Pons (tissue), 1 donor: ENCODE measurements at regions not wholly inside any gene's neighbourhood (a gene's known extent, or its start where the extent isn't known, plus 50 kb on each side); places are given as distances from the start of the nearest gene placed in this dataset.
"Not testable (repeated sequence)": the region's sequence is repeated elsewhere in the genome, so short reads cannot be mapped to it uniquely, and the experiment has no call there.

Source experiments
- DNase-seq: peaks from one replicate; pipeline ENCODE4 v3.0.0-alpha.2; 2016; ENCODE audit warnings: low spot score

- not testable (repeated sequence) for DNase-seq
These were observed 135.6 kb downstream of the TRIM43 start for GRCh38 chr2:95727420-95727819.

- DNase-seq, result peak; percentile 92
These were observed 137.2 kb downstream of the TRIM43 start for GRCh38 chr2:95728878-95729596.

- no peak for DNase-seq
These were observed 137.8 kb downstream of the TRIM43 start for GRCh38 chr2:95729597-95729955.

GRCh38 chr2:95730813-95731212, 139.0 kb downstream of the TRIM43 start:
- DNase-seq, result no peak

GRCh38 chr2:95734976-95735890, 143.4 kb downstream of the TRIM43 start:
- DNase-seq, result peak; percentile 74

- DNase-seq, result no peak
These were observed 146.5 kb downstream of the TRIM43 start for GRCh38 chr2:95738301-95738700.

GRCh38 chr2:95752126-95752525, 160.3 kb downstream of the TRIM43 start:
- DNase-seq, result not testable (repeated sequence)

GRCh38 chr2:95753812-95754211, 162.0 kb downstream of the TRIM43 start:
- DNase-seq, result not testable (repeated sequence)

- not testable (repeated sequence) for DNase-seq
These were observed 162.4 kb downstream of the TRIM43 start for GRCh38 chr2:95754213-95754612.

- not testable (repeated sequence) for DNase-seq
These were observed 163.2 kb downstream of the TRIM43 start for GRCh38 chr2:95754819-95755563.

GRCh38 chr2:95755956-95756669, 164.3 kb downstream of the TRIM43 start:
- not testable (repeated sequence) for DNase-seq

GRCh38 chr2:95757988-95758387, 166.2 kb downstream of the TRIM43 start:
- no peak for DNase-seq

- DNase-seq, result no peak
These were observed 167.9 kb downstream of the TRIM43 start for GRCh38 chr2:95759481-95760246.

GRCh38 chr2:95760806-95761525, 169.2 kb downstream of the TRIM43 start:
- DNase-seq, result no peak

GRCh38 chr2:95761556-95761955, 169.8 kb downstream of the TRIM43 start:
- no peak for DNase-seq

GRCh38 chr2:95762023-95763021, 170.5 kb downstream of the TRIM43 start:
- DNase-seq, result not testable (repeated sequence)

GRCh38 chr2:95763074-95763473, 171.3 kb downstream of the TRIM43 start:
- DNase-seq, result not testable (repeated sequence)

GRCh38 chr2:95764966-95765365, 173.2 kb downstream of the TRIM43 start:
- not testable (repeated sequence) for DNase-seq
